ENCODE measurements at regions not wholly inside any gene's neighbourhood (a gene's known extent, or its start where the extent isn't known, plus 50 kb on each side); places are given as distances from the start of the nearest gene placed in this dataset.

GRCh38 chr4:107453987-107454386 is 266.0 kb downstream of the PAPSS1 start:
- TF ChIP-seq EZH2 (IDR thresholded peaks at IDR 0.05): no peak
- TF ChIP-seq POLR2AphosphoS5 (IDR thresholded peaks at IDR 0.05; ENCODE audit: borderline replicate concordance, low read depth, low read length): no peak
- TF ChIP-seq FOXP2 (optimal IDR thresholded peaks at IDR 0.05; ENCODE audit: control extremely low read depth, extremely low read length, insufficient read depth): no peak

Data from SK-N-MC (cell line).